K562 (cell line): ENCODE measurements at regions not wholly inside any gene's neighbourhood (a gene's known extent, or its start where the extent isn't known, plus 50 kb on each side); places are given as distances from the start of the nearest gene placed in this dataset.

Experiments used
- MXI1 ChIP-seq: IDR thresholded peaks from 2 replicates; pipeline ENCODE4 v1.6.1; 2011; ENCODE audit warnings: low read depth, mild to moderate bottlenecking, improper control_type of control experiment, low read length
- RBM15 ChIP-seq: fragments of 200-400 bp; formaldehyde crosslinking; IDR thresholded peaks from 2 replicates; pipeline ENCODE4 v1.6.1; 2018; ENCODE audit warnings: mild to moderate bottlenecking, low read length, moderate library complexity; ENCODE audit not compliant: insufficient read depth
- RHOXF2B ChIP-seq: fragments of 250-450 bp; sonication (Bioruptor Pico); conservative IDR thresholded peaks from 2 replicates; pipeline ENCODE4 v1.5.1; 2021
- ZNF124 ChIP-seq: sonication (generic); formaldehyde crosslinking; IDR thresholded peaks from 2 replicates; pipeline ENCODE4 v1.8.1; 2022; ENCODE audit warnings: missing genetic modification reagents
- ZNF449 ChIP-seq: fragments of 250-450 bp; sonication (Bioruptor Pico); IDR thresholded peaks from 2 replicates; pipeline ENCODE4 v1.8.0; 2022; ENCODE audit warnings: moderate library complexity, mild to moderate bottlenecking, inconsistent platforms
- TF ChIP-seq, protein P1 (sequence below): IDR thresholded peaks from 2 replicates; pipeline ENCODE4 v1.6.1; 2012; ENCODE audit warnings: low read depth, low read length, improper control_type of control experiment, borderline replicate concordance
- TF ChIP-seq, protein P2 (sequence below): fragments of 250-450 bp; sonication (Bioruptor Pico); IDR thresholded peaks from 2 replicates; pipeline ENCODE4 v1.4.0; 2020; ENCODE audit warnings: borderline replicate concordance

DNA sequence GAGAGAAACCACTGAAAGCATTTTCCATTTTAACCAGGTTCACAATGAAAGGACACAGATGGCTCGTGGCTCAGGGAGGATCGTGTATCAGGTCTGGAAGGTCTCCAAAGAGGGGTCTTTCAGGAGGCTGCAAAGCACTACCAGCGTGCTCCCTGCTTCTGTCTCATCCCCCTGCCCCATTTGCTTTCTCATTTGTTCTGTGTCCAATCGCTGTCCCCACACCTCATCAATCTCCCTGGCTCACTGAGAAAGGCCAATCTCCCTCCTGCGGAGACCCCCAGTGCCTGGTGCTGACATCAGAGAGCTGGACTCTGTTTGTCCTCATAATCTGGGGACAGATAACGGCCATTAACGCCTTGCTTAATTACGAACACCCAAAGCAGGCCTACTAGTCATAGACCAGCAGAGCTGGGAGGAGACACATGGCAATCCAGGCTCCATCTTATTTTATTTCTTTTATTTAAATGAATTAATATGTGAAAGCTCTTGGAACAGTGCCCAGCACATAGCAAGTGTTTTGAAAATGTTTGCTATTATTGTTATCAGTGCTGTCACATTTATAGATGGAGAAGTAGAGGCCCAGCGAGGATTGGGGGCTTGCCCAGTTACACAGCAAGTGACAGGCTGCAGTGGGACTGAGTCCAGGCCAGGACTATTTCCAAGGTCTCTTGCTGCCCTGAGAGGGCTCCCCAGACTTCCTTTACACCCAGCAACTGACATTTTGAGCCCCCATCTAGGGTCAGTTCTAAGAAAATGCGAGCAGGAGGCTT is 341.0 kb upstream of the USP24 start (continued):
- TF ChIP-seq, protein P1, sequence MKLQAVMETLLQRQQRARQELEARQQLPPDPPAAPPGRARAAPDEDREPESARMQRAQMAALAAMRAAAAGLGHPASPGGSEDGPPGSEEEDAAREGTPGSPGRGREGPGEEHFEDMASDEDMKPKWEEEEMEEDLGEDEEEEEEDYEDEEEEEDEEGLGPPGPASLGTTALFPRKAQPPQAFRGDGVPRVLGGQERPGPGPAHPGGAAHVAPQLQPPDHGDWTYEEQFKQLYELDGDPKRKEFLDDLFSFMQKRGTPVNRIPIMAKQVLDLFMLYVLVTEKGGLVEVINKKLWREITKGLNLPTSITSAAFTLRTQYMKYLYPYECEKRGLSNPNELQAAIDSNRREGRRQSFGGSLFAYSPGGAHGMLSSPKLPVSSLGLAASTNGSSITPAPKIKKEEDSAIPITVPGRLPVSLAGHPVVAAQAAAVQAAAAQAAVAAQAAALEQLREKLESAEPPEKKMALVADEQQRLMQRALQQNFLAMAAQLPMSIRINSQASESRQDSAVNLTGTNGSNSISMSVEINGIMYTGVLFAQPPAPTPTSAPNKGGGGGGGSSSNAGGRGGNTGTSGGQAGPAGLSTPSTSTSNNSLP: no peak
- TF ChIP-seq RHOXF2B (CRISPR knock-in tag): no peak
- TF ChIP-seq MXI1: no peak
- TF ChIP-seq ZNF449: no peak
- no peak for TF ChIP-seq ZNF124
- no peak for TF ChIP-seq RBM15
- TF ChIP-seq, protein P2, sequence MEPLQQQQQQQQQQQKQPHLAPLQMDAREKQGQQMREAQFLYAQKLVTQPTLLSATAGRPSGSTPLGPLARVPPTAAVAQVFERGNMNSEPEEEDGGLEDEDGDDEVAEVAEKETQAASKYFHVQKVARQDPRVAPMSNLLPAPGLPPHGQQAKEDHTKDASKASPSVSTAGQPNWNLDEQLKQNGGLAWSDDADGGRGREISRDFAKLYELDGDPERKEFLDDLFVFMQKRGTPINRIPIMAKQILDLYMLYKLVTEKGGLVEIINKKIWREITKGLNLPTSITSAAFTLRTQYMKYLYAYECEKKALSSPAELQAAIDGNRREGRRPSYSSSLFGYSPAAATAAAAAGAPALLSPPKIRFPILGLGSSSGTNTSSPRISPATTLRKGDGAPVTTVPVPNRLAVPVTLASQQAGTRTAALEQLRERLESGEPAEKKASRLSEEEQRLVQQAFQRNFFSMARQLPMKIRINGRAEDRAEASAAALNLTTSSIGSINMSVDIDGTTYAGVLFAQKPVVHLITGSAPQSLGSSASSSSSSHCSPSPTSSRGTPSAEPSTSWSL (CRISPR knock-in tag): no peak
